Loucy (cell line): ENCODE measurements at regions not wholly inside any gene's neighbourhood (a gene's known extent, or its start where the extent isn't known, plus 50 kb on each side); places are given as distances from the start of the nearest gene placed in this dataset.

Experiments used
- H2AFZ ChIP-seq: fragments of 200-600 bp; sonication (generic); 2 replicates; pipeline ENCODE4 v1.6.0; 2016; ENCODE audit warnings: antibody characterized with exemption, mild to moderate bottlenecking, low read length, moderate library complexity
- H3F3A ChIP-seq: fragments of 200-600 bp; 2 replicates; pipeline ENCODE4 v1.6.0; 2016; ENCODE audit warnings: antibody characterized with exemption, low read depth, mild to moderate bottlenecking
- H3K27me3 ChIP-seq: fragments of 200-600 bp; sonication (generic); 2 replicates; pipeline ENCODE4 v1.6.1; 2014; ENCODE audit warnings: low read length, mild to moderate bottlenecking; ENCODE audit not compliant: insufficient read depth, poor library complexity, severe bottlenecking
- H3K36me3 ChIP-seq: fragments of 200-600 bp; sonication (generic); 2 replicates; pipeline ENCODE4 v1.6.1; 2016; ENCODE audit warnings: low read length; ENCODE audit not compliant: insufficient read depth
- H3K4me1 ChIP-seq: fragments of 200-600 bp; sonication (generic); 2 replicates; pipeline ENCODE4 v1.5.1; 2014; ENCODE audit warnings: low read length, mild to moderate bottlenecking; ENCODE audit not compliant: insufficient read depth, poor library complexity, severe bottlenecking
- H3K4me2 ChIP-seq: fragments of 200-600 bp; sonication (generic); 2 replicates; pipeline ENCODE4 v1.6.0; 2014; ENCODE audit warnings: antibody characterized with exemption, low read length, low read depth, mild to moderate bottlenecking; ENCODE audit not compliant: poor library complexity, severe bottlenecking
- H3K4me3 ChIP-seq: fragments of 200-600 bp; sonication (generic); 2 replicates; pipeline ENCODE4 v1.5.1; 2014; ENCODE audit warnings: low read length, mild to moderate bottlenecking, mixed read lengths; ENCODE audit not compliant: poor library complexity, severe bottlenecking
- H3K79me2 ChIP-seq: fragments of 200-600 bp; sonication (generic); 2 replicates; pipeline ENCODE4 v1.6.1; 2014; ENCODE audit warnings: low read length; ENCODE audit not compliant: insufficient read depth
- H3K9ac ChIP-seq: fragments of 200-600 bp; sonication (generic); 2 replicates; pipeline ENCODE4 v1.6.0; 2014; ENCODE audit warnings: mild to moderate bottlenecking, low read depth, low read length, moderate library complexity; ENCODE audit not compliant: poor library complexity, severe bottlenecking
- H3K9me2 ChIP-seq: fragments of 200-600 bp; sonication (generic); replicated peaks from 2 replicates; pipeline ENCODE4 v1.6.1; 2016; ENCODE audit warnings: low read depth, low read length, mixed read lengths
- H3K9me3 ChIP-seq: fragments of 200-600 bp; sonication (generic); 2 replicates; pipeline ENCODE4 v1.6.1; 2014; ENCODE audit warnings: mild to moderate bottlenecking, antibody characterized with exemption, low read length, low read depth; ENCODE audit not compliant: insufficient read depth
- H4K20me1 ChIP-seq: fragments of 200-600 bp; sonication (generic); 2 replicates; pipeline ENCODE4 v1.6.0; 2014; ENCODE audit warnings: antibody characterized with exemption, low read length, mild to moderate bottlenecking; ENCODE audit not compliant: insufficient read depth, poor library complexity, severe bottlenecking
- CTCF ChIP-seq: fragments of 200-600 bp; sonication (generic); conservative IDR thresholded peaks from 2 replicates; pipeline ENCODE4 v1.5.1; 2014; ENCODE audit warnings: mild to moderate bottlenecking, antibody characterized with exemption, low read length
- EZH2phosphoT487 ChIP-seq: fragments of 200-600 bp; IDR thresholded peaks from 2 replicates; pipeline ENCODE4 v1.6.1; 2018; ENCODE audit warnings: antibody characterized with exemption, mild to moderate bottlenecking, moderate library complexity, borderline replicate concordance

- Histone ChIP-seq H3K9me2 (no peaks in the 10 kb centered on the region), H4K20me1 (no peaks in the 10 kb centered on the region), H3K36me3 (no peaks in the 10 kb centered on the region), H3K4me1 (peaks cover 42% of the 10 kb centered on the region), H3K79me2 (no peaks in the 10 kb centered on the region), H3K4me2 (no peak overlapping the region), H3K9me3 (no peaks in the 10 kb centered on the region), H3K9ac (no peak overlapping the region), H3K27me3 (no peaks in the 10 kb centered on the region), H3F3A (no peaks in the 10 kb centered on the region), H3K4me3 (no peak overlapping the region), H2AFZ (no peak overlapping the region)
- TF ChIP-seq EZH2phosphoT487 (no peak), CTCF (no peak)
These were observed 92.5 kb upstream of the IRF2BP2 start for GRCh38 chr1:234702342-234703000.

GRCh38 chr1:234701737-234702341, 91.9 kb upstream of the IRF2BP2 start:
- H3K4me3 ChIP-seq, result no peak overlapping the region
- no peaks in the 10 kb centered on the region for H3F3A ChIP-seq
- no peak overlapping the region for H3K9ac ChIP-seq
- no peaks in the 10 kb centered on the region for H4K20me1 ChIP-seq
- no peak overlapping the region for H3K4me2 ChIP-seq
- TF ChIP-seq CTCF (no peak), EZH2phosphoT487 (no peak)
- no peaks in the 10 kb centered on the region for H3K36me3 ChIP-seq
- no peaks in the 10 kb centered on the region for H3K9me3 ChIP-seq
- H2AFZ ChIP-seq, result no peak overlapping the region
- no peaks in the 10 kb centered on the region for H3K79me2 ChIP-seq
- no peaks in the 10 kb centered on the region for H3K9me2 ChIP-seq
- H3K27me3 ChIP-seq, result no peaks in the 10 kb centered on the region
- peaks cover 36% of the 10 kb centered on the region for H3K4me1 ChIP-seq

GRCh38 chr1:234699795-234700665, 90.1 kb upstream of the IRF2BP2 start:
- Histone ChIP-seq H3K27me3 (no peaks in the 10 kb centered on the region), H3F3A (no peaks in the 10 kb centered on the region), H3K9me3 (no peaks in the 10 kb centered on the region), H3K4me2 (no peak overlapping the region), H3K9me2 (no peaks in the 10 kb centered on the region), H3K4me1 (peaks cover 22% of the 10 kb centered on the region), H3K36me3 (no peaks in the 10 kb centered on the region), H4K20me1 (no peaks in the 10 kb centered on the region), H2AFZ (peak overlapping the region; percentile 34; the same call in 1 of the 2 replicates), H3K4me3 (no peak overlapping the region), H3K79me2 (no peaks in the 10 kb centered on the region), H3K9ac (peak overlapping the region; percentile 18)
- TF ChIP-seq CTCF, result no peak
- TF ChIP-seq EZH2phosphoT487, result no peak
